D721Med (cell line): ENCODE measurements at regions not wholly inside any gene's neighbourhood (a gene's known extent, or its start where the extent isn't known, plus 50 kb on each side); places are given as distances from the start of the nearest gene placed in this dataset.
"Not testable (repeated sequence)": the region's sequence is repeated elsewhere in the genome, so short reads cannot be mapped to it uniquely, and the experiment has no call there.

Experiments used
- DNase-seq: peaks from one replicate; pipeline ENCODE4 v3.0.0; 2011; ENCODE audit warnings: low spot score; ENCODE audit not compliant: insufficient read length
- FAIRE-seq: peaks from 2 replicates; lab custom pipeline; 2011; peaks lifted over from hg19 to GRCh38; lab: Jason Lieb, UNC
- TF ChIP-seq, protein P1 (sequence below): IDR thresholded peaks from 2 replicates; pipeline ENCODE4 v1.5.1; 2012; ENCODE audit warnings: mild to moderate bottlenecking, control low read depth; ENCODE audit not compliant: insufficient read depth; ENCODE audit errors: missing control alignments

DNA sequence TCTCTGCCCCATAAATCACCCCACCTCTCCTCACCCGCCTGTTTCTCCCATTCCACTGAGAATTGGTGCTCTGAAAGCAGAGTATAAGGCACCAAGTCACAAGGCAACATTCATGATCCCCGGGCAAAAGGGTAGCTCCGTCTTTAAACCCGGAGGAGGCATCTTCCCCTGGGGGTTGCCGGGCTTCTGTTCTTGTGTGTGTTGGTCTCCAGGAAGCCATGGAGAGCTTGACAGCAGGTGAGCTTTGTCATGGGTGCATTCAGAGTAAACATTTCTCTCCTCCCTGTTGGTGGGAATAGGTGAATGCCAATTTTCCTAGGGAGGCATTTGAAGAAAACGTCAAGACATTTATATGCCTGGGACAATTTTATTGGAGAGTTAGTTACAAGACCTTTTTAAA lies 275.5 kb upstream of the USP9Y start:
- DNase-seq: no peak
- no peak for FAIRE-seq
- TF ChIP-seq, protein P1, sequence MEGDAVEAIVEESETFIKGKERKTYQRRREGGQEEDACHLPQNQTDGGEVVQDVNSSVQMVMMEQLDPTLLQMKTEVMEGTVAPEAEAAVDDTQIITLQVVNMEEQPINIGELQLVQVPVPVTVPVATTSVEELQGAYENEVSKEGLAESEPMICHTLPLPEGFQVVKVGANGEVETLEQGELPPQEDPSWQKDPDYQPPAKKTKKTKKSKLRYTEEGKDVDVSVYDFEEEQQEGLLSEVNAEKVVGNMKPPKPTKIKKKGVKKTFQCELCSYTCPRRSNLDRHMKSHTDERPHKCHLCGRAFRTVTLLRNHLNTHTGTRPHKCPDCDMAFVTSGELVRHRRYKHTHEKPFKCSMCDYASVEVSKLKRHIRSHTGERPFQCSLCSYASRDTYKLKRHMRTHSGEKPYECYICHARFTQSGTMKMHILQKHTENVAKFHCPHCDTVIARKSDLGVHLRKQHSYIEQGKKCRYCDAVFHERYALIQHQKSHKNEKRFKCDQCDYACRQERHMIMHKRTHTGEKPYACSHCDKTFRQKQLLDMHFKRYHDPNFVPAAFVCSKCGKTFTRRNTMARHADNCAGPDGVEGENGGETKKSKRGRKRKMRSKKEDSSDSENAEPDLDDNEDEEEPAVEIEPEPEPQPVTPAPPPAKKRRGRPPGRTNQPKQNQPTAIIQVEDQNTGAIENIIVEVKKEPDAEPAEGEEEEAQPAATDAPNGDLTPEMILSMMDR: no peak

DNA sequence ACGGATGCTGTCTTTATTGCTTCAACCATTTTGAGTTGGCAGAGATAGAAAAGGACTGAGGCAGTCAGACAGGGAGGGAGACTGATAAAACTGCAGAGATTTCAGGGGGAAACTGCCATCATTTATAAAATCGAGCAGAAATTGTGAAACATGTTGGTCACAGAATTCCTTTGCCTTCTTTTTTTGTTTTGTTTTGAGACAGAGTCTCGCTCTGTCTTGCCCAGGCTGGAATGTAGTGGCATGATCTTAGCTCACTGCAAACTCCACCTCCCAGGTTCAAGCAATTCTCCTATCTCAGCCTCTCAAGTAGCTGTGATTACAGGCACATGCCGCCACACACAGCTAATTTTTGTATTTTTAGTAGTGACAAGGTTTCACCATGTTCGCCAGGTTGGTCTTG lies 273.7 kb upstream of the USP9Y start:
- TF ChIP-seq, protein P1: no peak
- no peak for DNase-seq
- FAIRE-seq: no peak

DNA sequence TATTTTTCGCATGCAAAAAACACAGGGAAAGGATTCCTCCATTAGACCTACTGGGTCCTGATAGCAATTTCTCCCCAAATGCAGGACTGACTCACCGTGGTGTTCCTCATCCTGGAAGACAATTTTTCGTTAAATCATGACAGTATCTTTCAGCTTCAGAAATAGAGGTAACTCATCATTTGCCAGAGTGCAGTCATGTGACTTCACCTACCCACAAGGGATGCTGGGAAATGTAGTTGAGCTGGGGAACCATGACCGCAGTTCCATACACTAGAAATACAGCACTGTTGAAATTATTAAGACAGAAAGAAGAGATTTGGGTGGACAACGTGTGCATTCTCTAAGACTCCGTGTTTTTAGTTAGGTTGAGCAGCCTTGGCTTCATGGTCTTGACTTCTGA lies 269.5 kb upstream of the USP9Y start:
- no peak for FAIRE-seq
- DNase-seq: no peak
- TF ChIP-seq, protein P1: no peak

DNA sequence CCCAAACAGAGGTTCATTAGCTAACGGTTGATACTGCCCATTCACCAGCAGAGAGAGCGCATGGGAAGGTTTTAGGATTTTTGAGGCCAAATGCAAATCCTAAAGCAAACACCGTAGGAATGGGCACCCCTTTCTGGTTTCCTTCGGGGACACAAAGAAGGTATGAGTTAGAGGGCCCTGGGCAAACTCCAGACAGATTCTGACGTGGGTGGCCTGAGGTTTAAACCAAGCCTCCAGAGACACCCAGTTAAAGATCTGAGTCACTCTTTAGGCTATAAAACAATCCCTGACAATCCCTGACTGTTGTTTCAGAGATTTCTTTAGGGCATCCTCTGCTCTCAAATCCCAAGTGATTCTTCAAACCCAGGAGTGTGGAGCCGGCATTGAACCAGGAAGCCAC lies 262.2 kb upstream of the USP9Y start:
- not testable (repeated sequence) for FAIRE-seq, DNase-seq

DNA sequence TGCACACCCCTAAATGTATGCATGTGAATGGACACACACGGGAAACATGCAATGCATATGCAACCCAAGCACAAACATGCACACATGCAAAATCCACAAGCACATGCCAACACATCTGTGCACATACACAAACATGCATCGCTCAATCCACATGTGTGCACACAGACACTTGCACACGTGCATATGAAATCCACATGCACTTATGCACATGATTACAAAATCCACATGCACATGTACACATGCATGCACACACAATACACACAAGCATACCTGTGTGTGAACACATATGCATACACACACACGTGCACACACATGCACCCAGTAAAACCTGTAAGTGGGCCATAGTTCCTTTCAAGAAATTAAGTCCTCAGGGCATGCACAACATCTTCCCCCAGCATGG lies 256.8 kb upstream of the USP9Y start:
- no peak for DNase-seq
- no peak for FAIRE-seq
- TF ChIP-seq, protein P1: no peak

DNA sequence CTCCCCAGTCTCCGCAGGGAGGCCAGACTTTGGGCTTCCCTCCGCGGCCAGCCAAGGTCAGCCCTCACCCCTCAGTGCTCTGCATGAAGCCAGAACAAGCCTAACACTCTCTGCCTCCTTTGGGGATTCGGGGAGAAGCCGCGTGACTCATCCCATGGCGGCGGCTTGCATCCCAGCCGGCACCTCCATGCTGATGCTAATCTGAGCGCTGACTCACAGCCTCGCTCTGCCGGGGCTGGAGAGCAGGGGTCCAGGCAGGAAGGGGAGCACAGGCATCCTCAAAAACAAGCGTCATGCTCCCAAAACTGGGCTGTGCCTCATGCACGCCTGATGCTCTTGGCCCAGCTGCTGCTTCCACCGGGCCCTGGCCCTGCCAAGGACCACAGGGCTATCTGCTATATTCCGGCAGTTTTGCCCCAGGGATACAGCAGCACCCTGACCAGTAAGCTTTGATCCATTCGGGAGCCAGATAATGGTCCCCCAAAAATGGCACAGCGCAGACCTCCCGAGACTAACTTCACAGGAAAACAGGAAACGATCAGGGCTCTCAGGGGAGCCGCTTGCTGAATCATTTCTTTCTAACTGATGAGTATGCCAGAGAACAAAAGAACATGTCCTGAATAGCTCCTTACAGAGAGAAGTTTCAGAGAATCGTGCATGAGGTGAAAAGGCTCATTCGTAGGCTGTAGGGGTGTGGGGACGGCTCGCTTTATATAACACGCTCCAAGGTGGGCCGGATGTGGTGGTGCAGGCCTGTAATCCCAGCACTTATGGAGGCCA lies 254.4 kb upstream of the USP9Y start:
- not testable (repeated sequence) for FAIRE-seq, DNase-seq

DNA sequence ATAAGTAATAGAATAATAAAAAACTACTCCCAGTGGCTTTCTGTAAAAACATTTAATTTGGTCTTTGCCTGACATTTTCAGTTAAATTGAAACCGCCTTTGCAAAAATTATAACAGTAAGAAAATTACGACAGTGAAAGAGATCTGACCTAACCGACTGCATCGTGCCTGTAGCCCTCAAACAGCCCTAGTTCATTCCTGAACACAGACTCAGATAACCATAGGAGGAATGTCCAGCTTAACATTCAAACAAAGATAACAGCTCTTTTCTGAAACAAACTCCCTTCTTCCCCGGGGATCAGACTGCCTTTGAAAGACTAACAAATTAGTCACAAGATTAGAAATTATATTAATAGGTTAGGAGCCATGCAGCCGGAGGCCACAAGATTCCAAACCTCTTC lies 252.5 kb upstream of the USP9Y start:
- FAIRE-seq, DNase-seq: not testable (repeated sequence)

DNA sequence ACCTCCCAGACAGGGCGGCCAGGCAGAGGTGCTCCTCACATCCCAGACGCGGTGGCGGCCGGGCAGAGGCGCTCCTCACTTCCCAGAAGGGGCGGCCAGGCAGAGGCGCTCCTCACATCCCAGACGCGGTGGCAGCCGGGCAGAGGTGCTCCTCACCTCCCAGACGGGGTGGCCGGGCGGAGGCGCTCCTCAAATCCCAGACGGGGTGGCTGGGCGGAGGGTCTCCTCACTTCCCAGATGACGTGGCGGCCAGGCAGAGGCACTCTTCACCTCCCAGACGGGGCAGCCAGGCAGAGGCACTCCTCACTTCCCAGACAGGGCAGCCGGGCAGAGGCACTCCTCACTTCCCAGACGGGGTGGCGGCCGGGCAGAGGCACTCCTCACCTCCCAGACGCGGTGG lies 247.7 kb upstream of the USP9Y start:
- not testable (repeated sequence) for FAIRE-seq, DNase-seq

DNA sequence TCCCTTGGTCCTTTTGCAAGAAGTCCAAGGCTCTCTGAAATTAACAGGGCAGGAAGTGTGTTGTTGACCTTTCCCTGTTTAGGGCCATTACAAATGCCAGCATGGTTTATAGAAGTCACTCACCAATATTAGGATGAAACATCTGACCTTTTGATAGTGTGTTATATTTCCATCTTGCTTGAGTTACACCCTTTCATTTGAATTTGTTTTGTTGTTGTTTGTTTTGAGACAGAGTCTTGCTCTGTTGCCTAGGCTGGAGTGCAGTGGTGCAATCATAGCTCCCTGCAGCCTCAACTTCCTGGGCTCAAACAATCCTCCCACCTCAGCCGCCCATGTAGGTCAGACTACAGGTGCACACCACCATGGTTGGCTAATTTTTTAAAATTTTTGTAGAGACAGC lies 241.1 kb upstream of the USP9Y start:
- no peak for DNase-seq
- no peak for FAIRE-seq
- TF ChIP-seq, protein P1: no peak
